Stomach (tissue), 8 donors: ENCODE measurements at regions not wholly inside any gene's neighbourhood (a gene's known extent, or its start where the extent isn't known, plus 50 kb on each side); places are given as distances from the start of the nearest gene placed in this dataset.

Experiments
- DNase-seq, 2 donors: peaks; one replicate each; pipeline versions ENCODE4 v3.0.0 to v3.0.0-alpha.2; 2013 to 2019
- H3K27ac ChIP-seq, 5 donors: fragments of 200-600 bp in 4 of 5; sonication (generic) in 4 of 5; one replicate each; pipeline ENCODE4 v1.5.1; 2013 to 2019; ENCODE audit warnings: mild to moderate bottlenecking in 1 of 5, moderate library complexity in 1 of 5
- H3K27me3 ChIP-seq, 3 donors: fragments of 200-600 bp; sonication (generic); one replicate each; pipeline ENCODE4 v1.5.1; 2017 to 2019; ENCODE audit warnings: mixed run types in 1 of 3
- H3K36me3 ChIP-seq, 4 donors: fragments of 200-600 bp; sonication (generic); 1 replicate in 3 of 4; 2 replicates in 1 of 4; pipeline ENCODE4 v1.5.1; 2016 to 2019
- H3K4me1 ChIP-seq, 4 donors: fragments of 200-600 bp; sonication (generic); one replicate each; pipeline ENCODE4 v1.5.1; 2016 to 2019
- H3K4me3 ChIP-seq, 4 donors: fragments of 200-600 bp; sonication (generic) in 3 of 4; one replicate each; pipeline ENCODE4 v1.5.1; 2016 to 2019; ENCODE audit warnings: mild to moderate bottlenecking in 1 of 4
- H3K9me3 ChIP-seq, 4 donors: fragments of 200-600 bp; sonication (generic); one replicate each; pipeline ENCODE4 v1.5.1; 2016 to 2019
- CTCF ChIP-seq, 7 experiments: fragments of 450-650 bp in 4 of 7; fragments of 200-600 bp in 3 of 7; sonication (generic) in 3 of 7; IDR thresholded peaks; one replicate each; pipeline ENCODE4 v1.5.1; 2016 to 2019; ENCODE audit warnings: antibody characterized with exemption in 7 of 7, control low read depth in 2 of 7, mild to moderate bottlenecking in 1 of 7
- EP300 ChIP-seq: sonication (generic); formaldehyde crosslinking; IDR thresholded peaks from one replicate; pipeline ENCODE4 v1.6.1; 2017; ENCODE audit warnings: antibody characterized with exemption
- POLR2A ChIP-seq, 4 donors: fragments of 450-650 bp; IDR thresholded peaks; one replicate each; pipeline ENCODE4 v1.6.1; 2016; ENCODE audit warnings: antibody characterized with exemption in 4 of 4, control low read depth in 2 of 4, mild to moderate bottlenecking in 1 of 4, moderate library complexity in 1 of 4
- POLR2AphosphoS5 ChIP-seq, 3 donors: sonication (generic); formaldehyde crosslinking; IDR thresholded peaks; one replicate each; pipeline ENCODE4 v1.6.1; 2016; ENCODE audit warnings: antibody characterized with exemption in 3 of 3
- WGBS, 5 donors: extraction: QIAGEN DNeasy Blood & Tissue Kit in 3 of 5; methylation state at CpG; one replicate each; pipeline versions ENCODE4 v1.1.5 to v1.1.7; 2013 to 2018; 5-methylcytosine and 5-hydroxymethylcytosine counted together
- intact Hi-C: fragments of 100-400 bp; cut with DNase I; formaldehyde crosslinking; loops from one replicate; pipeline ENCODE4 v1.15.1; 2023; ENCODE audit warnings: low total_unique reads
- donor health status: healthy with polysubstance abuse.
- donor health status: Bipolar disorder and iron deficiency.
- donor health status: healthy.

DNA sequence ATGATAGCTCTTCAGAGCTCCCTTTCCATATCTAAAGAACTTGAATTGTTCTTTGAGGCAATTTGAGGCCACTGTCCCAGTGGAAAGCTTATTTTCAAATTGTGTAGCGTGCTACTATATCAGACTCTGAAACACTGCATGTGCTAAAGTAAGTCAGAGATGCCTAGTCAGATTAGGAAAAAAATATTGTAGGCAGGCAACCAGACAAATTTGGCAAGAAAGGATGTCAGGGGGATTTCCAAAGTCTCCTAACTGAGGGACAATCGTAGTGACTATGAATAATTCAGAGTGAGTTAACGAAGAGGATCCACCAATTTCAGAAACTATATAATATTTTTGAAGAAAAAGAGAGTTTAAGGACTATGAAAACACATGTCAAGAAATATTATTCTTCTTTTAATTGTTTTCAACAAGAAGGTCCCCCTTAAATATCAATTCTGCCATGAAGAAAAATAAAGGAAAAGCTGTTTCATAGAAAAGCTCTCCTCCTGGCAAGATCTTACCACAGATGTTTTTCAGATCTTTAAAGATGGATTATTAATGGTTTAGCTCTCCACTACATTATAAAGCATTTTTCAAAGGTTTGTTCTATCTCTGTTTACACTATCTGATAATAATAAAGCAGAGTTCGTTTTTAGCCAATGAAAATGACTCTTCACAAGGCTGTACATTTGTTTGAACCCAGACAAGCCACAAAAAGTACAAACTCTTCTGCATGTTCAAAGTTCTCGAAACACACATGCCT, 273.5 kb upstream of the PTGER4 start:
- no peaks in the 10 kb centered on the region for H3K27me3 ChIP-seq
- H3K36me3 ChIP-seq = no peaks in the 10 kb centered on the region
- H3K9me3 ChIP-seq = no peaks in the 10 kb centered on the region
- no peak for TF ChIP-seq CTCF (IDR thresholded peaks at IDR 0.05)
- no peak for TF ChIP-seq POLR2AphosphoS5 (IDR thresholded peaks at IDR 0.05)
- TF ChIP-seq EP300 = no peak
- no peak for TF ChIP-seq POLR2A (IDR thresholded peaks at IDR 0.05)
- H3K27ac ChIP-seq = peak overlapping the region in 4 of 5 donors; percentile 26 to 76 (median 45)
- H3K4me1 ChIP-seq = peaks cover 0 to 25% (median 4%) of the 10 kb centered on the region in 4 donors
- intact Hi-C loops = no loop called here
- DNase-seq = no peak
- WGBS, 5 donors = 45 to 50% (median 49%) methylated on average over 5 of the region's 5 CpGs
- no peak overlapping the region for H3K4me3 ChIP-seq

- 66 to 86% (median 78%) methylated on average over 2 of the region's 2 CpGs for WGBS, 5 donors
- intact Hi-C loops = no loop called here
- no peaks in the 10 kb centered on the region for H3K27me3 ChIP-seq
Observed at GRCh38 chr5:40405230-40405629, 274.5 kb upstream of the PTGER4 start.

GRCh38 chr5:40404613-40405012, 275.1 kb upstream of the PTGER4 start:
- intact Hi-C loops = no loop called here
- DNase-seq = no peak
- Histone ChIP-seq H3K36me3 (no peaks in the 10 kb centered on the region), H3K27me3 (no peaks in the 10 kb centered on the region), H3K4me1 (peaks cover 0 to 16% (median 0%) of the 10 kb centered on the region in 4 donors), H3K4me3 (no peak overlapping the region), H3K9me3 (no peaks in the 10 kb centered on the region), H3K27ac (peak overlapping the region in 2 of 5 donors; percentile 29 to 76)
- TF ChIP-seq POLR2A (IDR thresholded peaks at IDR 0.05) (no peak), POLR2AphosphoS5 (IDR thresholded peaks at IDR 0.05) (no peak), EP300 (no peak), CTCF (IDR thresholded peaks at IDR 0.05) (no peak)

More at GRCh38 chr5:40405230-40405629, 274.5 kb upstream of the PTGER4 start:
- DNase-seq = no peak
- H3K4me1 ChIP-seq = peaks cover 0 to 16% (median 0%) of the 10 kb centered on the region in 4 donors
- H3K27ac ChIP-seq = peak overlapping the region in 4 of 5 donors; percentile 26 to 76 (median 45)
- no peak overlapping the region for H3K4me3 ChIP-seq
- H3K36me3 ChIP-seq = no peaks in the 10 kb centered on the region
- TF ChIP-seq POLR2A (IDR thresholded peaks at IDR 0.05) (no peak), EP300 (no peak), CTCF (IDR thresholded peaks at IDR 0.05) (no peak), POLR2AphosphoS5 (IDR thresholded peaks at IDR 0.05) (no peak)
- H3K9me3 ChIP-seq = no peaks in the 10 kb centered on the region

DNA sequence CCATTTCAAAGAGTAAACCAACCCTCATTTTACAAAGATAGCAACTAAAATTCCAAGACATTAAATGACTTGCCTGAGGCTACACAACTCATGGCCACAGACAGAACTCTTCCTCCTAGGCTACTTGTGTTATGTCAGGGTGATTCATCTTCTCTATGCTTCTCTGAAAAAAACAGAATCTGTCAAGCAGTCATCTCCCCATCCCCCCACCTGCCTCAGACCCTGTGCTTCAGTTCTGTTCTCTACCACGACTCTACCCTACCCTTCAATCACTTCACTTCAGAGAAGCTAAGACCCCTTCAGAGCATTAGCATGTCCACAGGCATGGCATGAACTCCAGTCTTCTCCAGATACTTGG, 277.7 kb upstream of the PTGER4 start:
- H3K9me3 ChIP-seq = no peaks in the 10 kb centered on the region
- 27 to 68% (median 61%) methylated on average over 1 of the region's 1 CpG for WGBS, 5 donors
- H3K27me3 ChIP-seq = no peaks in the 10 kb centered on the region
- H3K4me3 ChIP-seq = no peak overlapping the region
- peaks cover 0 to 16% (median 0%) of the 10 kb centered on the region in 4 donors for H3K4me1 ChIP-seq
- no peak for DNase-seq
- TF ChIP-seq EP300 (no peak), POLR2AphosphoS5 (IDR thresholded peaks at IDR 0.05) (no peak), POLR2A (IDR thresholded peaks at IDR 0.05) (no peak), CTCF (IDR thresholded peaks at IDR 0.05) (no peak)
- no peaks in the 10 kb centered on the region for H3K36me3 ChIP-seq
- intact Hi-C loops = no loop called here
- H3K27ac ChIP-seq = no peak overlapping the region
